Fibroblast of mammary gland (primary cell): ENCODE measurements at regions not wholly inside any gene's neighbourhood (a gene's known extent, or its start where the extent isn't known, plus 50 kb on each side); places are given as distances from the start of the nearest gene placed in this dataset.

Experiments
- DNase-seq: peaks from one replicate; pipeline ENCODE4 v3.0.0-alpha.2; 2010; ENCODE audit warnings: low read depth
- H3K4me3 ChIP-seq: 2 replicates; pipeline ENCODE4 v1.5.1; 2011; ENCODE audit warnings: low read depth, mild to moderate bottlenecking, low read length, moderate library complexity; ENCODE audit not compliant: control insufficient read depth
- CTCF ChIP-seq: conservative IDR thresholded peaks from 2 replicates; pipeline ENCODE4 v1.5.1; 2011; ENCODE audit warnings: low read depth, low read length, inconsistent platforms; ENCODE audit not compliant: control insufficient read depth, insufficient read depth

GRCh38 chr11:103729617-103730016 lies 306.8 kb upstream of the DDI1 start:
- H3K4me3 ChIP-seq = no peak overlapping the region
- TF ChIP-seq CTCF = no peak
- no peak for DNase-seq

GRCh38 chr11:103730131-103730940 lies 306.1 kb upstream of the DDI1 start:
- peak; percentile 47 for DNase-seq
- no peak for TF ChIP-seq CTCF

GRCh38 chr11:103731670-103732069 lies 304.8 kb upstream of the DDI1 start:
- peak; percentile 18 for DNase-seq
- no peak for TF ChIP-seq CTCF
- no peak overlapping the region for H3K4me3 ChIP-seq

More at GRCh38 chr11:103730131-103730940, 306.1 kb upstream of the DDI1 start:
- H3K4me3 ChIP-seq = no peak overlapping the region

GRCh38 chr11:103733889-103734288 lies 302.6 kb upstream of the DDI1 start:
- no peak for DNase-seq
- no peak overlapping the region for H3K4me3 ChIP-seq
- TF ChIP-seq CTCF = no peak

- no peak overlapping the region for H3K4me3 ChIP-seq
- DNase-seq = peak; percentile 36
- no peak for TF ChIP-seq CTCF
Observed at GRCh38 chr11:103735497-103736032, 300.9 kb upstream of the DDI1 start.

GRCh38 chr11:103736315-103737036 lies 300.0 kb upstream of the DDI1 start:
- no peak for DNase-seq
- no peak for TF ChIP-seq CTCF
- H3K4me3 ChIP-seq = no peak overlapping the region
